HG02970 (cell line): ENCODE measurements at regions not wholly inside any gene's neighbourhood (a gene's known extent, or its start where the extent isn't known, plus 50 kb on each side); places are given as distances from the start of the nearest gene placed in this dataset.
"Not testable (repeated sequence)": the region's sequence is repeated elsewhere in the genome, so short reads cannot be mapped to it uniquely, and the experiment has no call there.

ENCODE experiments used
- ATAC-seq: cut with Tn5 transposase; IDR thresholded peaks from one replicate; pipeline ENCODE4 v1.9.1; 2021; ENCODE audit warnings: mild to moderate bottlenecking, moderate library complexity, moderate number of reproducible peaks; ENCODE audit not compliant: unreplicated experiment, low FRiP score

DNA sequence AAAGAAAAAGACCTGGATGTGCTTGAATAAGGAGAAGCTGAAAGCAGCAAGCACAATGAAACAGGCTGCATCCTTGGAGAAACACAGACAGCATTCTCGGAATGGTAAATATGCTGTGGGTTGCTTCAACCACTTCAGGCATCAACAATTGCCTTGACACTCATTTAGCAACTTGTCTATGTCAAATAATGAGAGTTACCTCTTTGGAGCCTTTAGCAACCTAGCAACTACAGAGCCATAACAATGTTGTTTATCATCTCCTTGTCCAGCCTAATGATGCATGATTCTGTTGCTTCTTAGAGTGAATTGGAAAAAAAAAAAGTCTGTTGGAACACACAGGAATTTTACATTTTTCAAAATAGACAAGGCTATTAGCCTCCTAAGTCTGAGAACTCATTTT lies 410.6 kb downstream of the PIK3C3 start:
- ATAC-seq, result no peak

DNA sequence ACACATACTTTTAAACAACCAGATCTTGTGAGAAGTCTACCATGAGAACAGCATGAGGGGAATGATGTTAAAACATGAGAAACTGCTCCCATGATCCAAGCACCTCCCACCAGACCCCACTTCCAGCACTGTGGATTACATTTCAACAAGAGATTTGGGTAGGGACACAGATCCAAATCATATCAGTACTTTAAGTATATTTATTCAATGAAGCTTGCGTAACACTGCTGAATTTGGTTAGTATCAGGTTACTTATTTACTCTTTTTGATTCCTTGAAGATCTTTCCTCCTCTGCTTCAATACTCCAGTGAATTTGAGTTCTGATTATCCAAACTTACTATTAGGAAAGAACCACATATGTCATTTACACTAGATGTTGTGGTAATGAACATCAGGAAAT lies 418.6 kb downstream of the PIK3C3 start:
- no peak for ATAC-seq

DNA sequence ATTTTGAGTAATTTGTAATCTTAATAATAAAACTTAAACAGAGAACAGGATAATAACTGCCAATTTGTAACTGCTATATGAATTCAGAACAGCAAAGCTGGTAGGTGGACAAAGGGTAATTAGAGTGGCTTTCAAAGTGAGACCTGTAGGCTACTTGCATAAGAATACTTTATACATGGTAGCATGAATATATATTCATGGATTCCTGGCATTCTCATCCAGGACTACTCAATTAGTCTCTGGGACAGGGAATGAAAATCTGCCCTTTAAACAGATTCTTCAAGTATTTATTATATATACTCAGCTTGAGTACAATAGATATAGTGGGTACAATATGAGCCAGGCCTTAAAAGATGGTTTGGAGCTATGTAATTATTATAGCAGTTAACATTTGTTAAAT lies 419.9 kb downstream of the PIK3C3 start:
- ATAC-seq, result no peak

DNA sequence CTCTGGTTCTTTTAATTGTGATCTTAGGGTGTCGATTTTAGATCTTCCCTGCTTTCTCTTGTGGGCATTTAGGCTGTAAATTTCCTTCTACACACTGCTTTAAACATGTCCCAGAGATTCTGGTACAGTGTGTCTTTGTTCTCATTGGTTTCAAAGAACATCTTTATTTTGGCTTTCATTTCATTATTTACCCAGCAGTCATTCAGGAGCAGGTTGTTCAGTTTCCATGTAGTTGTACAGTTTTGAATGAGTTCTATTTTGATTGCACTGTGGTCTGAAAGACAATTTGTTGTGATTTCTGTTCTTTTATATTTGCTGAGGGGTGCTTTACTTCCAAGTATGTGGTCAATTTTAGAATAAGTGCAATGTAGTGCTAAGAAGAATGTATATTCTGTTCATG lies 423.8 kb downstream of the PIK3C3 start:
- ATAC-seq, result not testable (repeated sequence)

DNA sequence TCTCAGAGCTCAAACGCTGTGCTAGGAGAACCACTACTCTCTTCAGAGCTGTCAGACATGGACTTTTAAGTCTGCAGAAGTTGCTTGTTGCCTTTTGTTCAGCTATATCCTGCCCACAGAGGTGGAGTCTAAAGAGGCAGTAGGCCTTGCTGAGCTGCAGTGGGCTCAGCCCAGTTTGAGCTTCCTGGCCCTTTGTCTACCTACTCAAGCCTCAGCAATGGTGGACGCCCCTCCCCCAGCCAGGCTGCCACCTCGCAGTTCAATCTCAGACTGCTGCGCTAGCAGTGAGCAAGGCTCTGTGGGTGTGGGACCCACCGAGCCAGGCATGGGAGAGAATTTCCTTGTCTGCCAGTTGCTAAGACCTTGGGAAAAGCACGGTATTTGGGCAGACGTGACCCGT lies 426.2 kb downstream of the PIK3C3 start:
- not testable (repeated sequence) for ATAC-seq

DNA sequence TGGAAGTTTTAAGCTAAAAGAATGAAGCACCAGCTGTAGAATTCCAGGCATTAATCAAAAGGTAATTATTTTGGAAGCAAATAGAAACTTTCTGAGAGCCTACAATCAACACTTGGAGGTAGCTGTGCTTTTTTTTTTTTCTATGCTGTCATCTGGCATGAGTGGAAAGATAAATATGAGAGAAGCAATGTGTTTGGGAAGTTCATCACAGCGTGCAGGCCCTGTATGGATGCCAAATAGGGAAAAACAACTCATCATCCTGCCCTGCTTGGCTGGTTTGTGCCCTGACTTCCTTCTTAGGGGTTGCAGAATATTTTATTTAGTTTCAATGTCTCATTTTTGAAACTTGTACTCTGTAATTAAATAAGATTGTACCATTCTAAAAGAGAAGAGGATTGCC lies 437.4 kb downstream of the PIK3C3 start:
- no peak for ATAC-seq

DNA sequence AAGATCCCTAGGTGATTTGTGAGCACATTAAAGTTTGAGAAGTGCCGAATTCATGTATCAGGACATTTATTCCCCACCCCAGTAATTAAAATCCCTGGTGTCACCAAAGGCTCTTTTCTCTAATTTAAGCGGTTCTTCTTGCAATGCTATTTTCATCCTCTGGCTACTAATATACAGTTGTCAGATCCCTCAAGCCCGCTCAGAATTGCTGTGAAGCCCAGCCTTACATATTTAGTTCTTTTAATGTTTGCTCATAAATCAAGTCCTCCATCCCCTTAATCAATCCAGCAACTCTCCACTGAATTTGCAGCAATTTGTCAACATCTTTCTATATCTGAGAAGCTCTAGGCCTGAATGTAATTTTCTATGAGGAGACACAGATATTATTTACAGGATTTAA lies 437.9 kb downstream of the PIK3C3 start:
- ATAC-seq, result no peak

DNA sequence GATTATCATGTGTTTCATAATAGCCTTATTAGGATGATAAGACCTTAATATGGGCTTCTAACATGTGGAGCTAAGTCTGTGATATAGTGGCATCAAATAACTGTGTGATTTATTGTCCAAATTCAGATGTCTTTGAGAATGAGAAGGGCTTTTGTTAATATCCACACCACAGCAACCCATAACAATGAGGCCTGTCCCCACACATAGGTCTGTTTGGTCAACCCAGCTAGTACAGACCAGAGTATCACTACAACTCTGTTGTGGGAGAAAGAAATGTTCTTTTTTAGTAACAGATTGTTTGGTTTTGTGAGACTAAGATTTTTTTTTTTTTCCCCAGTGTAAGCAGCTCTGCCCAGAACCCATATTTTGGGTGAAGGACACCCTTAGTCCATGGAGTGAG lies 439.2 kb downstream of the PIK3C3 start:
- no peak for ATAC-seq

DNA sequence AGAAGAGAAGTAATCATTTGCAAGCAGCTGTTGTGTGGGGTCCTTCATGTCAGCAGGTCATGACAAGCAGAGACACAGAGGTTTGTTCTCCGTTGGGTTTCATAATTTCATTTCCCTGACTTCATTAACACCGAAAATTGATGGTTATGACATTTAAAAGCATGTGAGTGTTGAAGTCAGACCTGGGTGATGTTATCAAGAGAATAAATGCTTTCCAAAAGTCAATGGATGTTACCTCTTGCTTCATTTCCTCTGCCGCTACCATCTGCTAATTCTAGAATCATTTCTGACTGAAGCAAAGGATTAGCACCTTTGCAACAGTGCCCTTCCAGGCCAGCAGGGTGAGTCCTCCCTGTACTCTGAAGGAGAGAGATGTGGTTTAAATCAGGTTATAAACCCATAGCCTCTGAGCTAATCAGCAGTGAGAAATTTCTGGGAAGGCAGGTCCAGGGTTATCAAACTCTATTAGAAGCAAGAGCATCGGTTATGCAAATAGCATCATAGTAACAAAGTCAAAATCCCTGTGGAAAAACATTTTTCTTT lies 446.2 kb downstream of the PIK3C3 start:
- ATAC-seq, result no peak

DNA sequence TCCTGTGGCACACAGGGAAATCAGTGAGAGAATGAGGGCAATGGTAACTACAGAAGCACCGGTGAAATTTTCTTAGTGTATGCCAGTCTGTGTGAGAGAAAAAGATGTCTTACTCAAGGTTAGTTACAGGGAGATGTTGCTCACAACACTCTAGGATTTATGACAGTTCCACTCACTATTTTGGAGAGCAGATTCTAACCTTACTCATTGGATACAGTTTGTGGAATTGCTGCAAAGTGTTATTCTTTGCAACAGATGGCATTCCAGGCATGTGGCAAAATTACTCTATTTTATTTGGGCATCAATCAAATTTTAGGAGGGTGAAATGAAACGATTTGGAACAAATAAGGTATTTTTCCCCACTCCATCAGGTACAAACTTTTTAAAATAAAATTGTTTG lies 449.1 kb downstream of the PIK3C3 start:
- no peak for ATAC-seq

DNA sequence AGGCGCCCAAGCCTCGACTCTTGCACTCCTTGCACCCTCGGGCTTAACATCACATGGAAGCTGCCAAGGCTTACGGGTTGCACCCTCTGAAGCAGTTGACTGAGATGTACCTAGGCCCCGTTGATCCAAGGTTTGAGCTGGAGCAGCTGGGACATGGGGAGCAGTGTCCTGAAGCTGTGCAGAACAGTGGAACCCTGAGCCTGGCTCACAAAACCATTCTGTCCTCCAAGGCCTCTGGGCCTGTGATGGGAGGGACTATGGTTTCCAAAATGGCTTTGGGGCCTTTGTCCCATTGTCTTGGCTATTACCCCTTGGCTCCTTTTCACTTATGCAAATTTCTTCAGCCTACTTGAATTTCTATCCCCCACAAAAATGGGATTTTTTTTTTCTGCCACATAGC lies 454.0 kb downstream of the PIK3C3 start:
- no peak for ATAC-seq

DNA sequence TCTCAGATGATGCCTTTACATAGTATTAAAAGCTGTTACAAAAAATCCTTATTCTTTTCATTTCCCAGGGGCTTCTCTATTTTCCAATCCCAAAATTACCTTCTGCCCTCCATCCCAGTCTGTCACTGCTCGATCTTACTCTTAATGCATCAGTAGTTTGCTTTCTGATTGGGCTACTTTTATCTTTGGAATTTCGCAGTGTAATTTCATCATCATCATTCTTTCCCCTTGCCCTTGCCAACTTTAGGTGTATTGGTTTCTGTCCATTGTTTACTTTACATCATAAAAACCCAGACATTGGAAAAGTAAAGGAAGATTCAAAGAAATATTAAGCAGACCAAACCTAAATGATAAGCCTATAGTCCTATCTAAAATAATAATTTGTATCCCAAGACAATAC lies 457.2 kb downstream of the PIK3C3 start:
- no peak for ATAC-seq

DNA sequence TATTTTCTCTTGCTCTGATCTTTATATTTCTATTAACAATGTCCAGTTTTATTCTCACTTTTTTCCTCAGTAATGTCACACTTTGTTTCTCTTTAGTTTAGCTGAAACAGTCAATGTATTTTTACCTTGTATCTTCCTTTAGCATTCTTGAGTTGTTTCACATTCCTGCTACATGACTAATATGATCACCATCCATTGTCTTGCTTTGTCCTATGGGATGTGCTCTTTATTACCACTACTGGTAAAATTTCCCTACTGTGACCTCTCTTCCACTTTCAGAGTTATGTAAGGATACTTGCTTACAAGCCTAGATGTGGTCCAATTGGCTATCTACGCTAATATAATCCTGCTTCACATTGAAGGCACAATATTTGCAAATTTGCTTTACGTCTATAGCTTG lies 457.9 kb downstream of the PIK3C3 start:
- no peak for ATAC-seq

DNA sequence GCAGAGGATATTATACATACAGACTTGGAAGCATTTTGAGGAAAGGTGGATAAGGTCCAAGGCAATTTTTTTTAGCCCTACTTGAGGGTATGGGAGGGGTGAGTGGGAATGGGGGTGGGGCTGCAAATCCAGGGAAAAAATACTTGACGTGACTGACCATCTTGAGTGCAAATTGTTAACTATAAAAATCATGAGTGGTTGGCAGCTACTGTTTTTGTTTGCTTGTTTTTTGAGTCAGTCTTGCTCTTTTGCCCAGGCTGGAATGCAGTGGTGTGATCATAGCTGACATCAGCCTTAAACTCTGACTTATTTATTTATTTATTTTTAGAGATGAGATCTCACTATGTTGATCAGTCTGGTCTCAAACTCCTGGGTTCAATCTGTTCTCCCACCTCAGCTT lies 458.8 kb downstream of the PIK3C3 start:
- ATAC-seq, result no peak

DNA sequence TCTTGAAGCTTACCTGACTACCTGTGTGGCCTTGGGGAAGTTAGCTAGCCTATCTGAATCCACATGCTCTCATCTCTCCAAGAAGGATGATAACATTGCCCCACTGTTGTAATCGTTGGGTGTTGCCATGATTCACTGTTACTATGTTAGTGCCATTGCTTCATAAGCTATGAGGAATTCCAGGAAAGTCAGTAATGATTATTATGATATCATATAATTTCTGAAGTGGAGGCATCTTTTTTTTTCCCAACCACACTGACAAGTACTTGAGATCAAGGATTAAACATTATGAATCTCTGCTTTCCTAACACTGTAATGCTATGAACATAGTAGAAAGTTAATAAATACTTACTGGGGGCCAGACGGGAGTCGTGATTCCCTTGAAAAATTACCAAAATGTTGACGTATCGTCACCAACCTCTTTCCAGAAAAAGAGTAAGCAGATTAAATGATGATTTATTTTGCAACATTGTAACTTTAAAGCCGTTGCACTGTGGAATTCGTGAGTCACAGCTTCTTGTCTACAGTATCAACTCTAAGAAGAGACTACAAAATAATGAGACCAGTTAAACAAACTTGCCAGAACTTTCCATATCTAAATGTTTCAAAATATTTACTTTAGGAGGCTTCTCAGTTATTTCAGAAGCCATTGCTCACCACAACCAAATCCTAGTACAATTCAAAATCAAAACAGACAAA lies 459.9 kb downstream of the PIK3C3 start:
- no peak for ATAC-seq

DNA sequence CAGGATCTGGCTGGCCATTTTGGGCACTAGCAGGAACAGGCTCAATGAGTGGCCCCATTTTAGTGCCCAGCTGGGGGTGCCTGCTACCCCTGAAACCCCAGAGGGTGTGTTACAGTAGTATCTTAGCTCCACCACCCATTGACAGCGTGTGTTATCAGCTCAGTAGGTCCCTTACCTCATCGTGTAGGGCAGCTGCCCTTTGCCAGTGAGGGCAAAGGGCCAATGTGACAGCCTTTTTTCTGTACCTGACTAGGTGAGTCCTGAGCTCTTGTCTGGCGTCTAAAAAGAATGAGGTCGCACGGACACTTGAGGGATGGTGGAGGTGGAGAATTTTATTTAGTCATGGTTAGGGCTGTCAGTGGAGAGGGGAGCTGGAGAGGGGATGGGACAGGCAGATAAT lies 462.2 kb downstream of the PIK3C3 start:
- ATAC-seq, result no peak

DNA sequence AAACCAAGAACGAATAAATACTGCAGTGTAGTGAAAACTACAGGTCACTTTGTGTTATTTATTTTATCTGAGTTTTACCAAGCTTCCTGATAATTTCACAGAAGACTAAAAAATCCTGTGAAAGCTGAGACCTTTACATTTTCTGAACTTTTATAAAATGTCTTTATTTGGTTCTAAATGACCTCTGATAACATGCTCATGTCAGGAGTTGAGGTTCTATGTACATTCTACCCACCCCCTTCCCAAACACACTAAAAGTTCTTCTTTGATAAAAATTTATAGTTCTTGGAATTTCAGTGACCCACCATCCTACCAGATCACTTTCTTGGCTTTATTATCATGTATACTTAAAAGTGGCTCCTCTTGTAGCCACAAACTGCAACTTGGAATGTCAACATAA lies 463.1 kb downstream of the PIK3C3 start:
- no peak for ATAC-seq

DNA sequence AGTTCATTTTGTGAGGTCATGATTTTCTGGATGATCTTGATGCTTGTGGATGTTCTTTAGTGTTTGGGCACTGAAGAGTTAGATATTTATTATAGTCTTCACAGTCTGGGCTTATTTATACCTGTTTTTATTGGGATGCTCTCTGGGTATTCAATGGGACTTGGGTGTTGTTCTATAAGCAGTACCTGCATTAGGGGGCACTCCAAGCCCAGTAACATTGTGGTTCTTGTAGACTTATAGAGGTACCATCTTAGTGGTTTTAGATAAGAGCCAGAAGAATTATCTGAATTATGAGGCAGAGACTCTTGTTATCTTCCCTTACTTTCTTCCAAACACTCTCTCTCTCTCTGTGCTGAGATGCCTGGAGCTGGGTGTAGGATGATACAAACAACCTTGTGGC lies 470.0 kb downstream of the PIK3C3 start:
- ATAC-seq, result no peak

DNA sequence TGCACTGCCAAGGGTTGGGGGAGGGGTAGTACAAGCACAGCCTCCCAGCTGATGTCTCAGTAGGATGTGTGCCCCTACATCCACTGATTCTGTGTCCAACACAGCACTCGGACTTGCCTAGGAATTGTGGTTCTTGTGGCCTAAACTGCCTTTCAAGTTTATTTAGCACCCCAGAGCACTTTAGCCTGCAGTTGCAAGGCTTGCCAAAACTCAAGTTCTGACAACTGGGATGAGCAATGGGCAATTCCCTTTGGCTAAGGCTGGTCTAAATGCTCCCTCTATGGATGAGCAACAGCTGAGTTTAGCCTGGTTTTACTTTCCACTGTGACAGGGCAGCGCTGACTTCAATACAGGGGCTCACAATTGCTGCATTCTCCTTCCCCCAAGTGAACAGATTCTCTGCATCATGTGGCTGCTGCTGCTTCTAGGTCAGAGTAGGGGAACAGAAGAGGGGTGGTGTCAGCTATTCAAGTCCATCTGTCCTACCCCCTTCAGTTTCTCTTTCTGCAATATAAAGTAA lies 471.5 kb downstream of the PIK3C3 start:
- no peak for ATAC-seq

DNA sequence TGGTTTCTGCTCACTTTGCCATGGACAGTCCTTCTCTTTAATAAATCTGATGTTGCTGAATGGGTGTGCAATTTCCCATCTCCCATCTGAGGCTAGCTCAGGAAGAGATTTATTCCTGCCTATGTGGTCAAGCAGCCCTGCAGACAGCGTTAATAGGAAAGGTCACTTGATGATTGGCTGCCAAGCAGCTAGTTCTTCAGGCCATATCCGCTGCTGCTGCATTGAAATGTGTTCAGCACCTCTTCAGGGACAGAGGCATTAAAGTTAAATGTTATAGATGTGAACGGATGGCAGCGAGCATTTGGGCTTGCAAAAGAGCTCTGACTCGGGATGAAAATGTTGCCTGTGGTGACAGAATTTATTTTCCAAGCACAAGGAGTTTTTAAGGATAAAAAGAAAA lies 474.2 kb downstream of the PIK3C3 start:
- no peak for ATAC-seq

DNA sequence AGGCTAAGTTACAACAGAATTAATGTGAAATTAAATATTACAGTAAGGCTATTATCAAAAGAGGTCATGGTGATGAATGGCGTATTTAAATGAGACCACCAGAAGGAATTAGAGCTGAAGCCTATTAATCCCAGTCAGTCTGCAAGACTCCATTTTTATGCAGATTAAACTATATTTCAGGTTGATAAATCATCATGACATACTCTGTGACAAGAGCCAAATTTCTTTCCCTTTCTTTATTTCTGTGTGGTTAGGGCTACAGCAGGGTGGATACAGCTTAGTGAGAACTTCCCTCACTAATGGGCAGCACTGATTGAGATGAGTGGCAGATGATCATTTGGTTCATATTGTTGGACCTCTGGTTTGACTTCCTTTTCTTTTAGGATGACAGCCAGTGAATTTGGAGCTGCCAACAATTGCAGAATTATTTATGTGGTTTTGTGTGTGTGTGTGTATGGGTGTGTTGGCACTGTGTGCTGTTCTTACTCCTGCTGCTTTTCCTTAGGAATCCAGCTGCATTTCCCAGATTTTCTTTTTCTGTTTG lies 481.3 kb downstream of the PIK3C3 start:
- ATAC-seq, result no peak

DNA sequence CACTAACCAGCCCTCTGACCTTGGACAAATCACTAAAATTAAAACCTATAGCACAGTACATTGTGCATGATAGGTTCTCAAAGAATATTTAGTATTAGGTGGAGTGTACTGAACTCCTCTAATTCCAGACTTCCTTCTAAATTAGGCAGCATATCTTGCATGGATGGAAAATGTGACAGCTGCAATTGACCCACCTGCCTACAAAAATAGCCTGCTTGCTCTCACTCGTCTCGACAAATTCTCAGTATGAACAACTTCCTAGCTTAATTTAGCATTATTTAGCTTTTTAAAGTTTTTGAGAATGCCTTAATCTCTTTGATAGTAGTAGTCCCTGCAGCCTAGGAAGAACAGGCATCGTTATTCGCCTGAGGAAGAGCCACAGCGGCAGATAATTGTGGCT lies 482.0 kb downstream of the PIK3C3 start:
- ATAC-seq, result no peak
